Stomach (tissue), 8 donors: ENCODE measurements at regions not wholly inside any gene's neighbourhood (a gene's known extent, or its start where the extent isn't known, plus 50 kb on each side); places are given as distances from the start of the nearest gene placed in this dataset.

ENCODE experiments used
- DNase-seq, 2 donors: peaks; one replicate each; pipeline versions ENCODE4 v3.0.0 to v3.0.0-alpha.2; 2013 to 2019
- H3K27ac ChIP-seq, 5 donors: fragments of 200-600 bp in 4 of 5; sonication (generic) in 4 of 5; one replicate each; pipeline ENCODE4 v1.5.1; 2013 to 2019; ENCODE audit warnings: mild to moderate bottlenecking in 1 of 5, moderate library complexity in 1 of 5
- H3K27me3 ChIP-seq, 3 donors: fragments of 200-600 bp; sonication (generic); one replicate each; pipeline ENCODE4 v1.5.1; 2017 to 2019; ENCODE audit warnings: mixed run types in 1 of 3
- H3K36me3 ChIP-seq, 4 donors: fragments of 200-600 bp; sonication (generic); 1 replicate in 3 of 4; 2 replicates in 1 of 4; pipeline ENCODE4 v1.5.1; 2016 to 2019
- H3K4me1 ChIP-seq, 4 donors: fragments of 200-600 bp; sonication (generic); one replicate each; pipeline ENCODE4 v1.5.1; 2016 to 2019
- H3K4me3 ChIP-seq, 4 donors: fragments of 200-600 bp; sonication (generic) in 3 of 4; one replicate each; pipeline ENCODE4 v1.5.1; 2016 to 2019; ENCODE audit warnings: mild to moderate bottlenecking in 1 of 4
- H3K9me3 ChIP-seq, 4 donors: fragments of 200-600 bp; sonication (generic); one replicate each; pipeline ENCODE4 v1.5.1; 2016 to 2019
- EP300 ChIP-seq: sonication (generic); formaldehyde crosslinking; IDR thresholded peaks from one replicate; pipeline ENCODE4 v1.6.1; 2017; ENCODE audit warnings: antibody characterized with exemption
- POLR2A ChIP-seq, 4 donors: fragments of 450-650 bp; IDR thresholded peaks; one replicate each; pipeline ENCODE4 v1.6.1; 2016; ENCODE audit warnings: antibody characterized with exemption in 4 of 4, control low read depth in 2 of 4, mild to moderate bottlenecking in 1 of 4, moderate library complexity in 1 of 4
- POLR2AphosphoS5 ChIP-seq, 3 donors: sonication (generic); formaldehyde crosslinking; IDR thresholded peaks; one replicate each; pipeline ENCODE4 v1.6.1; 2016; ENCODE audit warnings: antibody characterized with exemption in 3 of 3
- WGBS, 5 donors: extraction: QIAGEN DNeasy Blood & Tissue Kit in 3 of 5; methylation state at CpG; one replicate each; pipeline versions ENCODE4 v1.1.5 to v1.1.7; 2013 to 2018; 5-methylcytosine and 5-hydroxymethylcytosine counted together
- intact Hi-C: fragments of 100-400 bp; cut with DNase I; formaldehyde crosslinking; loops from one replicate; pipeline ENCODE4 v1.15.1; 2023; ENCODE audit warnings: low total_unique reads
- TF ChIP-seq, protein P1 (sequence below), 7 experiments: fragments of 450-650 bp in 4 of 7; fragments of 200-600 bp in 3 of 7; sonication (generic) in 3 of 7; IDR thresholded peaks; one replicate each; pipeline ENCODE4 v1.5.1; 2016 to 2019; ENCODE audit warnings: antibody characterized with exemption in 7 of 7, control low read depth in 2 of 7, mild to moderate bottlenecking in 1 of 7
- donor health status: healthy with polysubstance abuse.
- donor health status: Bipolar disorder and iron deficiency.
- donor health status: healthy.

DNA sequence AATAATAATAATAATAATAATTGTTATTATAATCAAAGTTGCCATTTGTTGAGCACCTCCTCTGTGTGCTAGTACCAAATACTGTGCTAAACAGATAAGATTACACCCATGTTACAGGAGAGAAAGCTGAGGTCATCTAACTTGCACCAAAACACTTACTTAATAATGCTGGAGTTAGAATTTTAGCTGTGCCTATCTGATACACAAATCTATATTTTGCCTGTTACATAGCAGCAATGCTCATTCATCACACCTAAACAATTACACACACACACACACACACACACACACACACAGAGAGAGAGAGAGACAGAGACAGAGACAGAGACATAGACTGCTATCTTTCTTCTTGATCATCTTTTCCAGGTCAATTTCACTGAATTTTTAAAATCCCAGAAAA lies 170.9 kb upstream of the KLF3 start:
- peaks cover 4 to 30% (median 14%) of the 10 kb centered on the region in 4 donors for H3K4me1 ChIP-seq
- intact Hi-C loops: no loop called here
- TF ChIP-seq, protein P1, sequence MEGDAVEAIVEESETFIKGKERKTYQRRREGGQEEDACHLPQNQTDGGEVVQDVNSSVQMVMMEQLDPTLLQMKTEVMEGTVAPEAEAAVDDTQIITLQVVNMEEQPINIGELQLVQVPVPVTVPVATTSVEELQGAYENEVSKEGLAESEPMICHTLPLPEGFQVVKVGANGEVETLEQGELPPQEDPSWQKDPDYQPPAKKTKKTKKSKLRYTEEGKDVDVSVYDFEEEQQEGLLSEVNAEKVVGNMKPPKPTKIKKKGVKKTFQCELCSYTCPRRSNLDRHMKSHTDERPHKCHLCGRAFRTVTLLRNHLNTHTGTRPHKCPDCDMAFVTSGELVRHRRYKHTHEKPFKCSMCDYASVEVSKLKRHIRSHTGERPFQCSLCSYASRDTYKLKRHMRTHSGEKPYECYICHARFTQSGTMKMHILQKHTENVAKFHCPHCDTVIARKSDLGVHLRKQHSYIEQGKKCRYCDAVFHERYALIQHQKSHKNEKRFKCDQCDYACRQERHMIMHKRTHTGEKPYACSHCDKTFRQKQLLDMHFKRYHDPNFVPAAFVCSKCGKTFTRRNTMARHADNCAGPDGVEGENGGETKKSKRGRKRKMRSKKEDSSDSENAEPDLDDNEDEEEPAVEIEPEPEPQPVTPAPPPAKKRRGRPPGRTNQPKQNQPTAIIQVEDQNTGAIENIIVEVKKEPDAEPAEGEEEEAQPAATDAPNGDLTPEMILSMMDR (IDR thresholded peaks at IDR 0.05): no peak
- TF ChIP-seq POLR2AphosphoS5 (IDR thresholded peaks at IDR 0.05) (no peak), EP300 (no peak), POLR2A (IDR thresholded peaks at IDR 0.05) (no peak)
- DNase-seq: no peak
- no peak overlapping the region for H3K27ac ChIP-seq
- H3K27me3 ChIP-seq: no peaks in the 10 kb centered on the region
- H3K9me3 ChIP-seq: no peaks in the 10 kb centered on the region
- no peaks in the 10 kb centered on the region for H3K36me3 ChIP-seq
- no peak overlapping the region for H3K4me3 ChIP-seq

DNA sequence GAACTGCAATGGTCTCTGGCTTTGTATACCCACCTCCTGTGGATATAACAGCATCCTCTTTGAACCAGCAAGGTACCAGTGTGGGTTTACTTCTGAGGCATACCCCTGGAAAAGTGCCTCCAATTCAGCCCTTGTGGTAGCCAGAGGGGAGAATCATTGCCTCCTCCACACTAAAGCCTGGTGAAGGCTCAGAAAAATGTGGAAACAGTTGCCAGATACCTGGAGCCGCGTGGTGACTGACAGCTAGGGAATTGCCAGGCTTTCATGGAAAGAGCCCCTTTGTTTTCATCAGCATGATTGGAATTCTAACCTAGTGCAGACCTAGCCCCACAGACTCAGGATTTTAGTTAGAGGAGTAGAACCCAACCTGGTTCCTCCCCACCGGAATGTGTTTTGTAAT lies 168.6 kb upstream of the KLF3 start:
- WGBS, 5 donors: 81 to 95% (median 82%) methylated on average over 3 of the region's 3 CpGs
- Histone ChIP-seq H3K9me3 (no peaks in the 10 kb centered on the region), H3K27ac (no peak overlapping the region), H3K36me3 (no peaks in the 10 kb centered on the region), H3K4me1 (peaks cover 0 to 12% (median 3%) of the 10 kb centered on the region in 4 donors), H3K4me3 (no peak overlapping the region), H3K27me3 (no peaks in the 10 kb centered on the region)
- intact Hi-C loops: no loop called here
- TF ChIP-seq POLR2A (IDR thresholded peaks at IDR 0.05) (no peak), EP300 (no peak), POLR2AphosphoS5 (IDR thresholded peaks at IDR 0.05) (no peak)
- TF ChIP-seq, protein P1 (IDR thresholded peaks at IDR 0.05): no peak
- DNase-seq: no peak

DNA sequence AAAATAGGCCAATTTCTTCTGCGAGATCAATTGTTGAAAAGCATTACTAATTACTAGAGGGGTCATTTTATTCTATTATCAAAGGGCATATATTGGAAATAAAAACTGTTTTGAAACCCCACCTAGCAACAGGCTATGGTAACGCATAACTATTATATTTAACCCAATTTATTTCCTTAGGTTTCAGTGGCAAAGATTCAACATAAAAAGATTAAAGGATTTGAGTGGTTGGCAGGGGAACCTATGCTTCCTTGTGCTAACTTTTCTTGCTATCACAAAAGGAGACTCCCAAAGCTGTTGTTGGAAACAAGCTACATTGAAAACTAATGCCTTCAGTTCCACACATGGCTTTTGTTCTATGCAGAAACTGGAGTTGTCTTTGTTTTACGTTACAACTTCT lies 166.9 kb upstream of the KLF3 start:
- H3K36me3 ChIP-seq: no peaks in the 10 kb centered on the region
- TF ChIP-seq POLR2AphosphoS5 (IDR thresholded peaks at IDR 0.05): no peak
- TF ChIP-seq POLR2A (IDR thresholded peaks at IDR 0.05): no peak
- TF ChIP-seq EP300: no peak
- TF ChIP-seq, protein P1 (IDR thresholded peaks at IDR 0.05): no peak
- peaks cover 0 to 1% (median 0%) of the 10 kb centered on the region in 4 donors for H3K4me1 ChIP-seq
- H3K27ac ChIP-seq: no peak overlapping the region
- no peaks in the 10 kb centered on the region for H3K9me3 ChIP-seq
- H3K27me3 ChIP-seq: no peaks in the 10 kb centered on the region
- intact Hi-C loops: no loop called here
- H3K4me3 ChIP-seq: no peak overlapping the region
- WGBS, 5 donors: 74 to 90% (median 79%) methylated on average over 3 of the region's 3 CpGs
- DNase-seq: peak in 1 of 2 donors; percentile 17

DNA sequence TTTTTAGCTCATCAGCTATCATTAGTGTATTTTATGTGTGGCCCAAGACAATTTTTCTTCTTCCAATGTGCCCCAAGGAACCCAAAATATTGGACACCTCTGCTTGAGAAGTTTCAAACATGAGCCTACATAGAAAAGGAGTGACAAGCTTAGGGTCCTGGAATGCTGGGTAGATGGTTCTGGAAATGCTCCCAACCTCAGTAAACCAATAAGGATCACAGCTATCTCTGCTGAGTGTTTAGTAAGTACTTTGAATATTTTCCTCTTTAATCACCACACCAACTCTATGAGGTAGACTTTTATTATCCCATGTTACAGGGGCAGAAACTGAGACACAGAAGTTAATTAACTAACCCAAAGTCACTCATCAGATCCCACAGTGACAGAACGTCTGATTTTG lies 164.9 kb upstream of the KLF3 start:
- intact Hi-C loops: no loop called here
- 79 to 100% (median 91%) methylated on average over 1 of the region's 1 CpG for WGBS, 5 donors
- no peak for DNase-seq
- no peaks in the 10 kb centered on the region for H3K4me1 ChIP-seq
- no peaks in the 10 kb centered on the region for H3K36me3 ChIP-seq
- TF ChIP-seq EP300 (no peak), POLR2AphosphoS5 (IDR thresholded peaks at IDR 0.05) (no peak), POLR2A (IDR thresholded peaks at IDR 0.05) (no peak)
- TF ChIP-seq, protein P1 (IDR thresholded peaks at IDR 0.05): no peak
- H3K27me3 ChIP-seq: no peaks in the 10 kb centered on the region
- H3K27ac ChIP-seq: no peak overlapping the region
- H3K9me3 ChIP-seq: no peaks in the 10 kb centered on the region
- no peak overlapping the region for H3K4me3 ChIP-seq
